ENCODE measurements at regions not wholly inside any gene's neighbourhood (a gene's known extent, or its start where the extent isn't known, plus 50 kb on each side); places are given as distances from the start of the nearest gene placed in this dataset.

- DNase-seq (ENCODE audit: low spot score), result no peak
Observed at GRCh38 chr9:78605041-78606000, 308.4 kb downstream of the PSAT1 start.

GRCh38 chr9:78606001-78606379 is 309.1 kb downstream of the PSAT1 start:
- DNase-seq (ENCODE audit: low spot score), result no peak

- no peak for DNase-seq (ENCODE audit: low spot score)
Observed at GRCh38 chr9:78607853-78608252, 310.9 kb downstream of the PSAT1 start.

- DNase-seq (ENCODE audit: low spot score), result no peak
Observed at GRCh38 chr9:78609450-78609849, 312.5 kb downstream of the PSAT1 start.

- no peak for DNase-seq (ENCODE audit: low spot score)
Observed at GRCh38 chr9:78612091-78612490, 315.2 kb downstream of the PSAT1 start.

- DNase-seq (ENCODE audit: low spot score), result no peak
Observed at GRCh38 chr9:78613006-78613405, 316.1 kb downstream of the PSAT1 start.

- DNase-seq (ENCODE audit: low spot score), result no peak
Observed at GRCh38 chr9:78614892-78615291, 318.0 kb downstream of the PSAT1 start.

GRCh38 chr9:78615372-78615771 is 318.4 kb downstream of the PSAT1 start:
- DNase-seq (ENCODE audit: low spot score), result no peak

- no peak for DNase-seq (ENCODE audit: low spot score)
Observed at GRCh38 chr9:78618735-78619134, 321.8 kb downstream of the PSAT1 start.

- DNase-seq (ENCODE audit: low spot score), result no peak
Observed at GRCh38 chr9:78620303-78620702, 323.4 kb downstream of the PSAT1 start.

- DNase-seq (ENCODE audit: low spot score), result no peak
Observed at GRCh38 chr9:78620764-78621163, 323.8 kb downstream of the PSAT1 start.

- no peak for DNase-seq (ENCODE audit: low spot score)
Observed at GRCh38 chr9:78622126-78622525, 325.2 kb downstream of the PSAT1 start.

GRCh38 chr9:78626971-78627370 is 330.0 kb downstream of the PSAT1 start:
- DNase-seq (ENCODE audit: low spot score), result no peak

GRCh38 chr9:78630966-78631365 is 334.0 kb downstream of the PSAT1 start:
- no peak for DNase-seq (ENCODE audit: low spot score)

- no peak for DNase-seq (ENCODE audit: low spot score)
Observed at GRCh38 chr9:78640728-78641127, 343.8 kb downstream of the PSAT1 start.

GRCh38 chr9:78644359-78644758 is 347.4 kb downstream of the PSAT1 start:
- no peak for DNase-seq (ENCODE audit: low spot score)

GRCh38 chr9:78654324-78654723 is 357.4 kb downstream of the PSAT1 start:
- DNase-seq (ENCODE audit: low spot score), result no peak

- no peak for DNase-seq (ENCODE audit: low spot score)
Observed at GRCh38 chr9:78663369-78663768, 366.4 kb downstream of the PSAT1 start.

- DNase-seq (ENCODE audit: low spot score), result no peak
Observed at GRCh38 chr9:78664370-78664769, 367.4 kb downstream of the PSAT1 start.

- DNase-seq (ENCODE audit: low spot score), result no peak
Observed at GRCh38 chr9:78666818-78667414, 370.0 kb downstream of the PSAT1 start.

- DNase-seq (ENCODE audit: low spot score), result no peak
Observed at GRCh38 chr9:78668148-78668832, 371.4 kb downstream of the PSAT1 start.

GRCh38 chr9:78669591-78669990 is 372.7 kb downstream of the PSAT1 start:
- DNase-seq (ENCODE audit: low spot score), result no peak

GRCh38 chr9:78671785-78672184 is 374.9 kb downstream of the PSAT1 start:
- DNase-seq (ENCODE audit: low spot score), result no peak

All from left forelimb (tissue), 1 donor.